ENCODE measurements at regions not wholly inside any gene's neighbourhood (a gene's known extent, or its start where the extent isn't known, plus 50 kb on each side); places are given as distances from the start of the nearest gene placed in this dataset.

DNA sequence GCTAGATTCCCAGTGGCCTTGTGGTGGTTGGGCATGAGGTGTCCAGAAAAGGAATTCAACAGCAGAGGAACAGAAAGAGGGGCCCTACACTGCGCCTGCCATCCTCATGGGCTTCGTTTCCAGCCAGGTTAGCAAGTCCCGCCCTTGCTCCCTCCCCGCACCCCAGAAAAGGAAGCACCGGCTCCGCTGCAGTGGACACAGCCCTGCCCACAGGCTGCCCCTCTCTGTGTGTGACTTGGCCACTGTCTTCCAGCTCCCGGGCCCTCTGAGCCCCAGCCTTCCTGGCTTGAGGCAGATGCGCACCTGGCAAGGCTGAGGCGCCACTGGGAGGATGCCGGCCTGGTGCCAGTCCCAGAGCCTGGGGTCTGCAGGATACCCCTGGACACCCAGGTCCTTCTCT, 305.0 kb upstream of the IRX4 start:
- DNase-seq (ENCODE audit: low spot score), result no peak

DNA sequence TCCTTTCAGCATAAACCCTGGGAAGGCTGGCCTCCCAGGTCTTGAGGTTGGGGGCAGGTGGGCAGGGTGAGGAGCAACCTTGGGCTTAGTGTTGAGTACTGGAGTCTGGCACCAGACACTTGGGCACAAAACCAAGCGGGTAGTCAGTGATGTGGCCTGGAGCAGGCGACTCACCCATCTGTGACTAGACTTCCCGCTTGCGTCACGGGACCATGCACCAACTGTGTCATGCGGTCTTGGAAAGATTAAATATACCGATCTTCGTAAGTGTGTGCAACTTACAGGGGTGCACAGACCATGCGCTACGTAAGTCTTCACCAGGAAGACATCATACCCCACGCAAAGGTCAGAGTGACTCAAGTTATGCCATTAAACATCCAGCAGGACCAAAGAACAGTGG, 304.4 kb upstream of the IRX4 start:
- no peak for DNase-seq (ENCODE audit: low spot score)

DNA sequence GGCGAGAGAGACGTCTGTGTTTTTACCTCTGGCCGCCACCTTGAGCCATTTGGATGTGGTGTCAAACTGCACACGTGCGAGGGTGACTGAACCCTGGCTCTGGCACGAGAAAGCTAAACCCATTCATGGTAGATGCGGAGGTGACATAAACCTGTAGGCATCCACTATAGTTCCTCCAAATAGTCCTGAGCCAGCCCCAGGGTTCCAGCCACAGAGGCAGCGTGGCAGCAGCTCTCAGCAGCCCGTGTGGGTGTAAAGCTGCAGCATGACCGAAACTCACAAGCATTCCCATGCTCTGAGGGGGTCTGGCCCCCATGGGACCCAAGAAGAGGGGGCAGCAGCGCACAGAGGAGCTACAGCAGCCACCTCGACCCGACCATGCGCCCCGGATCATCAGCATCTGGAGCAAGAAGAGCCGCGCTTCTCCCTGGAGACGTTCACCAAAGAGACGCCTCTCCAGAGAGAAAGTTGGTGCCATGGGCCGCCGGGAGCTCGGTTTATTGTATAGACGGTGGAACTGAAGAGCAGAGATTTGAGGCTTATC, 303.8 kb upstream of the IRX4 start:
- no peak for DNase-seq (ENCODE audit: low spot score)

DNA sequence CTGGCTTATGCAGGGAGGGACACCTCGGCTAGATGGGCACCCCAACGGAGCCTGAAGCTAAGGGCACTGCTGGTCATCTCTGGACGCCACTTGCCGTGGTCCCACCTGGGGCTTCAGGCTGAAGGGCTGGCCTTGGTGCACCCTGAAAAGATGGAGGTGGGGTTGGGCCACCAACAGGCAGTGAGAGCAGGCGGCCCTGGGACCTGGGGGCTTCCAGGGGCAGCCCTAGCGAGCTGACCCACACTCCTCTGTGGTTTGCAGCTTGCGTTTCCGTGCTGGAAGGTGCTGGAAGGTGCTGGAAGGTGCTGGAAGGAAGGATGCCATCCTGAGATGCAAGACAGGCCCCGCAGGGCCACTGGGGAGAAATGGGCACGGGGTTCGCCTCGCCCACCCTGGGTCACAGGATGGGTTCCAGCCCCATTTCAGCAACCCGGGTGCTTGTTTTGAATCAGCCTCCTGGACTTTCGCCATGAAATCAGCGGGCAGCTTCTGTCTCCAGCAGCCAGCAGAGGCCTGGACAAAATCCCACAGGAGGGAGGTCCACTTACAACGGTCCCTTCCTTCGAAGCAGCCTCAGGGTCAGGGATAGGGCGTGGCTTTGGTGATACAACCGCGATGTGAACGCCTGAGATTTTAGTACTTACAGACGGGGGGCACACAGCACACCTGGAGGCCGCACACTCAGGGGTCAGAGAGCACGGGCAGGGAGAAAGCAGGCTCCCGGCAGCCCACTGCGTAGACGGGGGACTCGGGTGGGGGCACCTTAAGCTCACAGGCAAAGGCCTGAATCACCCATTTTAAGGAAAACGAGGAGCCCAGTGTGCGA, 303.1 kb upstream of the IRX4 start:
- no peak for DNase-seq (ENCODE audit: low spot score)

DNA sequence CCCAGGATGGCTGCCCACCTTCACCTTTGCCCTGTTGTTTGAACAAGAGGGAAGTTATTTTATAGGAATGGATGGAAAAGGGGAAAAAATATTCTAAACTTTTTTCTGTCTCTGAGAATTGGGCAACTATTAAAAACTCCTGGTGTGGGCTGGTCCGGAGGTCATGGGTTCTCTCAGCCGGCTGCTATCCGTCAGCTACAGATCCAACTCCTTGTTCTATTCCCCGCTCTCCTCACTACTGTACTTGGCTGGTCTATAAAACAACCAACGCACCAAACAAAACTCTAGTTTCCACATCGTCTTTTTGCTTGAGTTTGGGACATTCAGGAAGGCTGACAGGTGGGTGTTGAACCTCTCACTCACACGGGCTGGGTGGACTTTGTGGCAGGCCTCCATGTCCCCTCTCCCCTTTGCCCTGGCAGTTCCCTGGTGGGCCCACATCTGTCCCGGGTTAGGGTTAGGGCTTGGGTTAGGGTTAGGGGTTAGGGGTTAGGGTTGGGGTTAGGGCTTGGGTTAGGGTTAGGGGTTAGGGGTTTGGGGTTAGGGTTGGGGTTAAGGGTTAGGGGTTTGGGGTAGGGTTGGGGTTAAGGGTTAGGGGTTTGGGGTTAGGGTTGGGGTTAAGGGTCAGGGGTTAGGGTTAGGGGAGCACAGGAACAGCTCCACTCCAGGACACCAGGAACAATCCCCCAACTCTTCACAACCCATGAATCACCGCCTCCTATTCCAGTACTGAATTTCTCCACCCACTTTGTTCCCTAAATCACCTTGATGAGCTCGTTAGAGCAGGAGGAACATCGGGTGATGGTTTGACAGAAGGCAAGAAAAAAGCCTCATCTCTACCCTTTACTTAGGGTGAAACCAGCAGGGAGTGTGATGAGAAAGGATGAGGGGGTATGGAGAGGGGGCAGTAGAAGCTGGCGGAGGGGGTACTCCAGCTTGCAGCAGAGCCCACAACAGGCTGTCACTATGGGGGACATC, 302.1 kb upstream of the IRX4 start:
- DNase-seq (ENCODE audit: low spot score), result no peak

DNA sequence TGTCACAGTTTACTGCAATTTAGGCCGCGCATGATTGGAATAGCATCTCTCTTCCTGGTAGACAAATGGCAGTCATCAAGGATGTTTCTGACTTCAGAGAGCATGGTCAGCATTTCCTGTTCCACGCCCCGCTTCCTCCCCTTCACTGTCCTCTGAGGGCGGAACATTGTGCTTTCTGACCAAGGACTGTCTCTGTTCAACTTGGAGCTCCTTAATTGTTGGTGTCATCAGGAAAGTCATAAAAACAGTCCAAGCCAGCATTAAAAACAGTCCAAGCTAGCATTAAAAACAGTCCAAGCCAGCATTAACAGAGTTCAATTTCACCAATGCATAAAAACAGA, 301.3 kb upstream of the IRX4 start:
- DNase-seq (ENCODE audit: low spot score), result no peak

DNA sequence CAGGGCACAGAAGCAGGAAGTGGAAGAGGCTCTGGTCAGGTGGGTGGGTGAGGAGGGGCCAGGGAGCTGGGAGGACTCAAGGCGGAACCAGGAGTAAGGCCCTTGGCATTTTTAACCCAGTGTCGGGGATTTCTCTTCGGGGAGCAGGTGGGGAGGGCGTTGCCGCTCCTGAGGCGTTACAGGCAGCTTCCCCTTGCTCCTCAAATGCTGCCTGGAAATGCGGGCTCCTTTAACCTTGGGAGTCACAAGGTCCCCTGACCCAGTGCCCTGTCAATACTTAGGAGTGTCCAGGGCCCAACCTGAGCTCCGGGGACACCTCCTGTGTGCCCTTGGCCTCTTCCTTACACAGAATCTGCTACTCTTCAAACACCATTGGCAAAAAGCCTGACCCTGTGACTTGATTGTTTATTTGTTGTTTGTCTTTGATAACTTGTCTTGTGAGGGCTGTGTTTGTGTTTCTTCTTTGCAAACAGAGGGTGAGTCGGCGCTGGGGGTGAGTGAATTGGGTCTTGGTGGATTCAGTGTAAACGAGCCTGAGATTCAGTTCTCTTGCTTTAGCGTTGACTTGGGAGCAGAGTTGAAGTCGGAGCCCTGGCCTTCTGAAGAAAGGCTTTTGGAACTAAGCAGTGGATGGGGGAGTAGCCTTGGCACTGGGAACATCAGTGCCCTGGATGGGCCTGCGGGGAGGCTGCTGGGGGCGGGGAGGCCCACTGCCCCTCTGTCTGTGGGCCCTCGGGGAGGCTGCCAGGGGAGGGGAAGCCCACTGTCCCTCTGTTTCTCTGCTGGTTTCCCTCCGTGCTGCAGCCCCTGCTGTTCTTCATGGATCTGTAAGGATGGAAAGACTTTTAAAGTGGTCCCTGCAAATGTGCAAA, 300.7 kb upstream of the IRX4 start:
- no peak for DNase-seq (ENCODE audit: low spot score)

DNA sequence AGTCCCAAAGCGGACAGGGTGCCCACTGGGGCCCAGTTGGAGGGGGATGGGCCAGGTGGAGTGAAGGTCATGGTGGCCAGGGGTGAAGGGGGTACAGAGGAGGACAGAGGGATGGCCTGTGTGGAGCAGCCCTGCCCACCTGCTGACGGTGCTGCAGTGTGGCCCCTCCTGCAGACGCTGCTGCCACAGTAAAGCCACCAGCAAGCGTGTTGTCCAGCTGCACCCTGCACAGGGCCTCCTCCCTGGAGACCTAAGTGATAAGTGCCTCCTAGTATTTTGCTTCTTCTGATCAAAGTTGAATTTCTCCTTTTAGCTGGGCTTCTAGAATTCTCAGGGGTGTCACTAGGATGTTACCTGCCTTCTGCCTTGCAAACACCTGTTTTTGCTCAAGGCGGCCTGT, 299.3 kb upstream of the IRX4 start:
- no peak for DNase-seq (ENCODE audit: low spot score)

DNA sequence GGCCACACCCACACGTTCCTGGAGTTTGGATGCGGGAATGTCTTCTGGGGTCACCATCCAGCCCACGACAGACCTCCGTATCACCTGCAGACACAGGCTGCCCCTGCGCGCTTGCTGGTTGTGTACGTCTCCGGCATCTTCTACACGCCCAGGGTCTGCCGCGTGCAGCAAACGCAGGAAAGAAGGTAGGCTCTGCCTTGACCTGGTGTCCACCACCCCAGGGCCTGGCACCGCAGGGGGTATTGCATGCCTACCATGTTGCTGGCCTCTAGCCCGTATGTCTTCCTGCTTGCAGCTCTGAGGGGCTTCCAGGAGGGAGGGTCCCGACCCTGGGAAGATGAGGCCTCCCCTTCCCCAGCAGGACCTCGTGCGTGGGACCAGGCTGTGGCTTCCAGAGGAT, 298.8 kb upstream of the IRX4 start:
- no peak for DNase-seq (ENCODE audit: low spot score)

DNA sequence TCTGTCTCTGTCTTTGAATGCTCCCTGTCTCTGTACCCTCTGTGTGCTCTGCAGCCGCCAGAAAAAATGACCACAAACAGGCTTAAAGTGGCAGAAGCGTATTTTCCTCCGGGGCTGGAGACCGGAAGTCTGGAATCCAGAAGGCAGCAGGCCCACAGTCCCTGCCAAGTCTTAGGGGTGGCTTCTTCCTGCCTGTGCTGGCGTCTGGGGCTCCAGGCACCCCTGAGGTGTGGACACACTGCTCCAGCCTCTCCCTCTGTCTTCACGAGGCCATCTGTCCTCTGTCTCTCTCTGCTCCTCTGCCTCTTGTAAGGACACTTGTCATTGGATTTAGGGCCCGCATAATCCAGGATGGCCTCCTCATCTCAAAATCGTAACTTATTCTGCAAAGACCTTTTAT, 298.4 kb upstream of the IRX4 start:
- DNase-seq (ENCODE audit: low spot score), result no peak

DNA sequence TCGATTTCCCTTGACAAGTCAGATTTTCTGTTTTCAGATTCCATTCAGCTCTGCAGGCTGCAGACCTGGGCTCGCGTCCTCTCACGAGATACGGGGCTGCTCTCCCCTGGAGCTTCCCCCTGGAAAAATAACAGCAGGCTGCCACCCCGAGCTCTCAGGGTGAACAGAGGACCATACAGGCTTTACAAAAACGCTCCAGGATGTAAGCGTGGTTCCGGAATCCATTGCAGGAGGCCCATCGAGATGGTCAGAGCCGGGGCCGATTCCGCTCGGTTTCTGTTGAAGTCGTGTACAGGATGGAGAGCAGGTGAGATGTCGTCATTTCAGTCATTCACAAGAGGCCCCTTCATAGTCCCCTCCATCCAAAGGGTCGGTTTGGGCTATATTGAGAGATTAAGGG, 297.7 kb upstream of the IRX4 start:
- no peak for DNase-seq (ENCODE audit: low spot score)

DNA sequence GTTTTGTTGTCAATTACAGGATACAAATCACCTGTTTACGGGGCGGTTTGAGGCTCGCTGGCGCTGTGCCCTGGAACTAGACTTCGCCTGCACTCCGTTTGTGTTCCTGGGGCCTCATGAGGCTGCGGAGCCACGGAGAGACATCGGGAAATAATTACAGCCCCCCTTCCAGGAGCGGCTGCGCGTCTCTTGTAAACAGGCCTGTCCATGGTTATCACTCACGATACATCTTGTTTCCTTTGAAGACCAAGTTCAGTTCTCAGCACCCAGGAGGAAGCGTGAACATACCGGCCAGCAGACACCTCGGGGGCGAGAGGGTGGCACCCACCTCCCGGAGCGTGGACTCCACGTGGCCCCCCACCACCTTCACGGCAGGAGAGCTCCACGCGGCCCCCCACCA, 297.1 kb upstream of the IRX4 start:
- DNase-seq (ENCODE audit: low spot score), result no peak

DNA sequence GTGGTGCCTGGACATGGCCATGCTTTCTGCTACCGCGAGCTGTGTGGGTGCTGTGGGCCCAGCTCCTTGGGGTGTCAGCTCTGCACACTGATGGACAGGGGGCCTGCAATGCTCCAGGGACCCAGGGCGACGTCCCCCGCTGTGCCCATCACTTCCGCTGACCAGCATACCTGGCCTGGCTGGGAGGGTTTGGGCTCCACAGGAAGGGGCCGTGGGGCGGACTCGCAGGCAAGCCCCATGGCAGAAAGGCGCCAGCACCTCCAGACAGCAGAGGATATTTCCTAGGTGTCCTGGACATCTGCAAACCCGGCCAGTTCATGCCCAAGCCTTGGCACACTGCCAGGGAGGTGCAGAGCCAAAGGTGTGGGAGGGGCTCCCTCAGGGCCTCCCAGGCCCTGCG, 295.8 kb upstream of the IRX4 start:
- no peak for DNase-seq (ENCODE audit: low spot score)

DNA sequence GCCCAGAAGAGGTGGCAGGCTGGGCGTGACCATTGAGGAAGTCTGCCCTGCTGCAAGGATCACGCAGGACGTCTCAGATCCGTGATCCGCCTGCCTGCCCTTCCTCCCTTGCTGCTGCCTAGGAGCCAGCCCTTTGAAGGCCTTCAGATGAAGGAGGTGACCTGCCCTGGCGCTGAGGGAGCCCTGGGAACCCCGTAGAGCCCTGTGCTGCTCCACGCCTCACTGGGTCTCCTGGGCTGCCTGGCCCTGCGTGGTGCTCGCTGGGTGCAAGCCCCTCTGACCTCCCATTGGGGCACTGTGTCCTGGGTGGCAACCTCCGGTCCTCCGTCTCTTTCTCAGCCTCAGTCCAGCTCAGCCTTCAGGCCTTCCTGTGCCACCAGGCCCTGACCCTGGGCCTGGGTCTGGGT, 295.3 kb upstream of the IRX4 start:
- no peak for DNase-seq (ENCODE audit: low spot score)

DNA sequence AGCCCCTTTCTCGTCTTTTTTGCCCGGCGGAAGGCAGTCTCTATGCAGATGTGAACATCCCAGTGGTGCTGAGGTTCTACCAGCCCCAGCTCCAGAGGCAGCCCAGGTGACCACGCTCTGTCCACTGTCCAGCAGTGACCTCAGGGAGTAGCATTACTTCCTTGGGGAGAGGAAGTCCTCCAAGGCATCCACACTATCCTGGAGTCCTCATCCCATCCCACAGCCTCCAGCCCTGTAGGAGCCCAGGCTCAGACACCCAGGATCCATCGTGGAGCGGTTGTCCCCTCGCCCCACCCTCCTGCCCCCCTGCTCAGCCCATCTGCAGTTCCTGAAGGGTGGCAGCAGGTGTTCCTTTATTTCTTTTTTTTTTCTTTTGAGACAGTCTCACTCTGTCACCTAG, 294.5 kb upstream of the IRX4 start:
- no peak for DNase-seq (ENCODE audit: low spot score)

DNA sequence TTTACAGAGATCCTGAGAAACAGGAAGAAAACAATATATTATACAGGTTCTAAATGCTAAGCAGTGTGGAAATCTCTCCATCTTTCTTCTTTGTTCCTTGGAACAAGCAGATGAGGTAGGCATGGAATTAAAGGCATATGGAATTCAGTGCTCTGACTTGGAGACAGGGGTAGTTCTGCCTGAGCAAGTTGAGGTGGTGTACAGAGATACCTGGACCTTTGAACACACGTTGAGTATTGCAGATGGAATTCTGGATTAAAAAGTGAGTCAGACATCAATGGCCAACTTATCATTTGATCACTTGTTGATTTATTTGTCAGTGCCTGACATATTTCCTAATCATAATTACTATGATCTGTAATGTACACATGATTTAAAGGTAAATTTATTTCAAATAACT, 293.9 kb upstream of the IRX4 start:
- DNase-seq (ENCODE audit: low spot score), result no peak

DNA sequence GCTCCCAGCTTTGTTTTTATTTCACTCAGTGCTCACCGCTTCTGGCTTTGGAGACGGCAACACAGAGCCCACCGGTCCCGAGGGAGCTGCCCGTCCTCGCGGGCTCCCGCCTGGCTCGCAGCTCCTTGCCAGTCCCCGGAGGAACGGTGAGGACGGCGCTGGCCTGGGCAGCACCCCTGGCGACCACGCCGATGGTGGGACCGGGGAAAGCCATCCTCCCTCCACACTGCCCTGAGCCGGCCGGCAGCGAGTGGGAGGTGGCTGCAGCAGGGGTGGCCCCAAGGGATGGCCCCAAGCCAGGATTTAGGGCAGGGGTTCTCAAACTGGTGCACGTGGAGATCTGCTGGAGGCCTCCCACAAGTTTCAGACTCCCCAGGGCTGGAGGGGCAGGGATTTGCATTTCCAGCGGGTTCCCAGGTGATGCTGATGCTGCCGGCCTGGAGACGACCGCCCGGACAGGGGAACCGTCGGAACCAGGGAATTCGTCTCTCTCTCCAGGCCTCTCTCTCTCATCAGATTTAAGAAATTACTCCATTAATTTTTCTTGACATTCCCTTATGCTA, 293.2 kb upstream of the IRX4 start:
- no peak for DNase-seq (ENCODE audit: low spot score)

DNA sequence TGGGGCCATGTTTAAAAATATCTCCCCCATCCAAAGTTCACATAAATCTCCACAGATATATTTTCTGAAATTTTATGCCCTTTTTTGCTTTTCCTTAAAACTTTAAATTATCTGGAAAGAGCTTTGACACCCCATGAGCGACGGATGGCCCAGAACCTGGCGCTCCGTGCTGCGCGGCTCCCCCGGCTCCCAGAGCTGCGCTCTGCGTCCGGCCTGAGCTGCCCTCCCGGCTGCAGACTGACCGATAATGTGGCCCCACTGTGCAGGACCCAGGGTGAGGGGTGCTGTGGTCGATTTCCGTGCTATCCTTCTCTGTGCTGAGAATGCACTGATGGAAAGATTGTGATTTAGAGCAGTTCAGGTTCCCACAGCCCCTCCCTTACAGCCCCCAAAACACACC, 292.3 kb upstream of the IRX4 start:
- DNase-seq (ENCODE audit: low spot score), result no peak

DNA sequence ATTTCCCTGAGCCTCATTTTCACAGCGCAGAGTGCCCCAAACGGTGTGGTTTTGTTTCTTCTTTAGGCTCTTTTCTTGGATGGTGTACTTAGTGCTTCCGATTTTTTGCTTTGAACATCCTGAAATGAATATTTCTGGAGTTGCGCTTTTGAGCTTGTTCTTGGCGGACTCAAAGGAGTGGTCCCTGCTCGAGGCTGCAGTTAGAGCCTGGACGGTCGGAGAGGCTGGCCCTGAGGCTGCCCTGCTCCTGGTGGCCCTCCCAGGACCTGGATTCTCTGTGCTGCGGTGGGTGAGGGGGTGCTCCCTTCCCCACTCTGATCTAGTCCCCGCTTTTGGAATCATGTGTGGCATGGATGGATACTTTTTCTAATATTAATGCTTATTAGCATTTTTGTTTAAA, 291.8 kb upstream of the IRX4 start:
- DNase-seq (ENCODE audit: low spot score), result no peak

DNA sequence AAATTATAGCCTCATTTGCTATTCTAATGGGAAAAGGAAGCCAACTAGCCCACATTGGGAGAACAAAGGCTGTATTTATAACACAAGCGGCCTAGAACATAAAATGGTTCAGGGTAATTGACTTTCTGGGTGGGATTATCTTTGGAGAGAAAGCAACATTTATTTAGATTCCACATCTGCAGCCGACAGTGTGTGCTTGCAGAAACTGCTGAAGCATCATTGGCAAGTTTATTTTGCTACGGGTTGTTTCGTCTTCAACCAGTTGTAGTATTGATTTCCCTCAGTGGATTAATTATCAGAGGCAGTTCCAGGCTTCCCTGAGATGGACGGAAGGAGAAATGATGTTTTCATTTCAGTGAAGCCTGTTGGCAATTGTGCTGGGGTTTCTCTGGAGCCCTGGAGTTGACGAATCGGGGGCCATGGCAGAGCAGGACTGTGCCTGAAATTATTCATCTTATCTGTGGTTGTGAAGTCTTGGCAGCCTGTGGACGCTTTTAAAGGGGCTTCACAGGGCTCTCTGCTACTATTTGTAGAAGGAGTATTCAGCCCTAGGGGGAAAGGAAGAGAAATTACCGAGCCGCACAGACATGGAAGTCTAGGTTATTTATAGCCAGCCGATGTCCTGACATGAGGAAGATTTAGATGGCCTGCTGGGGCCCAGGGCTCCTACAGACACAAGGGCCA, 290.6 kb upstream of the IRX4 start:
- DNase-seq (ENCODE audit: low spot score), result no peak

DNA sequence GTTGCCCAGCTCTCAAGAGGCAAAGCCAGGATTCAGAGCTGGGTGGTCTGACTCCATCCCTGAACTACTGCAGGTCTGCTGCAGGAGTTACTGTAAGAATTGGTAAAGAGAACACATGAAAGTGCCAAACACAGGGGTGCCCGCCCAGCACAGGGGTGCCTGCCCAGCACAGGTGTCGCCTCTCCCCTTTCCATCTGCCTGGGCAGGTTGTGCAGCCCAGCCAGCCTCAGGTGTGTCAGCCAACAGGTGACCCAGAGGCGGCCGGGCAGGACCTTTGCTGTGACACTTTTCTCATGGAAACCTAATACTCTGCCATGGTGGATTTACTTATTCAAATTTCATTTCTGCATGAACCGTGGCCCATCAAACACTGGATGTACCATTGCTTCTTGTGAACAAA, 289.7 kb upstream of the IRX4 start:
- DNase-seq (ENCODE audit: low spot score), result no peak

Measured in A172 (cell line).